ENCODE measurements at regions not wholly inside any gene's neighbourhood (a gene's known extent, or its start where the extent isn't known, plus 50 kb on each side); places are given as distances from the start of the nearest gene placed in this dataset.

DNA sequence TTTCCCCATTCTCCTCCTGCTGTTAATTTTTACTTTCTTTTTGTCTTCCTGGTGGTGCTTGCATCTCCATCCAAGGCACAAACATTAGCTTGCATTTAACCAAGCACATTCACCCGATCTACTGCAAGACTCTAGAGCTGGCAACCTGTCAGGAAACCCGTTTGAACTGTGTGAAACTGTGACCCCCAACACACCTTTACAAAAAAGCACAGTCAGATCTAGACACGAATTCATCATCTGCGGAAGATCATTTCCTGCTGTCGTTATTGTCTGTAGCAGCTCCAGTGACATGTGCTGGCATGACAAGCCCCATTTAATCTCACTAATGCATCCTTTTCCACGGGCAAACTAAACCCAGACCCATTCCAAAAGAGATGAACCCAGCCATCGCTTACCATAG, 340.5 kb downstream of the VRK1 start:
- TF ChIP-seq CTCF (IDR thresholded peaks at IDR 0.05): no peak
- no peak for TF ChIP-seq ZFX (IDR thresholded peaks at IDR 0.05; ENCODE audit: borderline replicate concordance)
